ENCODE measurements at regions not wholly inside any gene's neighbourhood (a gene's known extent, or its start where the extent isn't known, plus 50 kb on each side); places are given as distances from the start of the nearest gene placed in this dataset.

DNA sequence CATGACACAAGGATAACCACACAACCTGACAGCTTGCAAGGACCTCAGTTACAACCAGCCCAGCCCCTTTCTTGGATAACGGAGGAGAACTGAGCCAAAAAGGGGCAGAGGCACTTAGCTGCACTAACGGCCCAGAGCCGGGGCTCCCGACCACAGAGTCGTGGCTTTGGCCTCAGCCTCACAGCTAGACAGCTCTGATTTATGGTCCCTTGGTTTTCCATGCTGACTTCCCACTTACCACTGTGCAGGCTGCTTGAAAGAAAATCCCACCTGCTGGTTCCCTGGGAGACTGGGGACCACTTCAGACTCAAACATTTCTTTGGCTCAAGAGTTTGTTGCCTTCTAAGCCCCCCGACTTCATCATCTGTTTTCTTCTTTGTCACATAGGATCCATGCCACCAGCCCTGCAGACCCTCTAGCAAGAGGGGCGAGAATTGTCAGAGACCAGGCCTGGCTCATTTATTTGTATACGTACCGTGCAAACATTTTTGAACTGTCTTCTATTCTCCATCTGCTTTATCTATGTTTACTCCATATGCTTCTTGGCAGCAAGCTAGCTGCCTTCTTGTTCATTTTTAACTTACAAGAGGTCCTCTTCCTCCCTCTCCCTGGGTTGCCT is 352.6 kb upstream of the MYT1L start:
- Histone ChIP-seq H3K9me3 (ENCODE audit: control insufficient read depth, insufficient read depth, low read length) (peaks cover 18% of the 10 kb centered on the region), H3K14ac (replicated peaks; ENCODE audit: low read depth, low read length) (no peak overlapping the region), H3K9me1 (ENCODE audit: insufficient read depth, low read length) (no peaks in the 10 kb centered on the region), H3K4me2 (ENCODE audit: low read depth, low read length) (no peak overlapping the region), H3K18ac (ENCODE audit: low read depth, low read length) (no peak overlapping the region), H2AK9ac (replicated peaks; ENCODE audit: low read depth, low read length, poor library complexity) (no peak overlapping the region), H3K9ac (ENCODE audit: low read depth, low read length) (no peak overlapping the region), H2AFZ (replicated peaks; ENCODE audit: low read length, poor library complexity) (no peak overlapping the region), H2AK5ac (ENCODE audit: low read depth, low read length) (no peak overlapping the region), H2BK15ac (ENCODE audit: low read depth, low read length) (no peak overlapping the region), H4K8ac (ENCODE audit: low read depth in 2 of 2, low read length in 2 of 2) (no peak overlapping the region), H3K36me3 (ENCODE audit: control insufficient read depth, insufficient read depth, low read length) (no peaks in the 10 kb centered on the region), H3K23ac (ENCODE audit: low read depth, low read length) (no peak overlapping the region), H3K56ac (ENCODE audit: extremely low read depth, insufficient read depth, low read length) (no peak overlapping the region), H3K79me1 (ENCODE audit: low read depth in 1 of 2, low read length in 2 of 2) (no peaks in the 10 kb centered on the region), H3K4ac (ENCODE audit: low read depth, low read length) (no peak overlapping the region), H2BK120ac (ENCODE audit: low read depth, low read length) (no peak overlapping the region), H2BK20ac (ENCODE audit: low read depth, low read length) (no peak overlapping the region), H3K4me3 (ENCODE audit: insufficient read depth, low read depth, low read length) (no peak overlapping the region), H4K5ac (ENCODE audit: low read depth, low read length) (no peak overlapping the region), H3K4me1 (ENCODE audit: control insufficient read depth, insufficient read depth, low read length) (no peaks in the 10 kb centered on the region), H3K27me3 (ENCODE audit: control insufficient read depth, insufficient read depth, low read length) (no peaks in the 10 kb centered on the region), H3K27ac (ENCODE audit: insufficient read depth, low read length) (no peak overlapping the region), H4K91ac (ENCODE audit: insufficient read depth, low read depth, low read length) (no peak overlapping the region), H2BK5ac (ENCODE audit: low read depth, low read length, poor library complexity, severe bottlenecking) (no peak overlapping the region), H4K20me1 (ENCODE audit: insufficient read depth, low read length) (no peaks in the 10 kb centered on the region)
- DNase-seq (no peak), ATAC-seq (ENCODE audit: low read depth) (no peak)
- intact Hi-C loops (cut with micrococcal nuclease) (no loop called here), in situ Hi-C loops (cut with MboI; ENCODE audit: low sequenced_read_pairs) (no loop called here), dilution Hi-C loops (cut with HindIII; ENCODE audit: low sequenced_read_pairs, unreplicated experiment) (no loop called here)
- TF ChIP-seq MAZ (IDR thresholded peaks at IDR 0.05; ENCODE audit: borderline replicate concordance, low read depth, low read length) (no peak), CHD1 (IDR thresholded peaks at IDR 0.05; ENCODE audit: low read depth, low read length) (no peak), MXI1 (IDR thresholded peaks at IDR 0.05; ENCODE audit: borderline replicate concordance, low read depth, low read length) (no peak), RCOR1 (IDR thresholded peaks at IDR 0.05; ENCODE audit: insufficient replicate concordance, low read length) (no peak), MAFK (IDR thresholded peaks at IDR 0.05; ENCODE audit: low read depth, low read length) (no peak), RFX5 (IDR thresholded peaks at IDR 0.05; ENCODE audit: low read depth, low read length) (no peak), BHLHE40 (IDR thresholded peaks at IDR 0.05; ENCODE audit: low read depth, low read length) (no peak), FOS (IDR thresholded peaks at IDR 0.05; ENCODE audit: low read depth, low read length) (no peak), POLR2A (IDR thresholded peaks at IDR 0.05; ENCODE audit: low read depth, low read length) (no peak), NFE2L2 (IDR thresholded peaks at IDR 0.05; ENCODE audit: low read depth, low read length) (no peak), CEBPB (IDR thresholded peaks at IDR 0.05; ENCODE audit: low read depth, low read length) (no peak), SMC3 (IDR thresholded peaks at IDR 0.05; ENCODE audit: low read depth, low read length) (no peak), RAD21 (IDR thresholded peaks at IDR 0.05; ENCODE audit: low read length) (no peak)
- TF ChIP-seq, protein P1, sequence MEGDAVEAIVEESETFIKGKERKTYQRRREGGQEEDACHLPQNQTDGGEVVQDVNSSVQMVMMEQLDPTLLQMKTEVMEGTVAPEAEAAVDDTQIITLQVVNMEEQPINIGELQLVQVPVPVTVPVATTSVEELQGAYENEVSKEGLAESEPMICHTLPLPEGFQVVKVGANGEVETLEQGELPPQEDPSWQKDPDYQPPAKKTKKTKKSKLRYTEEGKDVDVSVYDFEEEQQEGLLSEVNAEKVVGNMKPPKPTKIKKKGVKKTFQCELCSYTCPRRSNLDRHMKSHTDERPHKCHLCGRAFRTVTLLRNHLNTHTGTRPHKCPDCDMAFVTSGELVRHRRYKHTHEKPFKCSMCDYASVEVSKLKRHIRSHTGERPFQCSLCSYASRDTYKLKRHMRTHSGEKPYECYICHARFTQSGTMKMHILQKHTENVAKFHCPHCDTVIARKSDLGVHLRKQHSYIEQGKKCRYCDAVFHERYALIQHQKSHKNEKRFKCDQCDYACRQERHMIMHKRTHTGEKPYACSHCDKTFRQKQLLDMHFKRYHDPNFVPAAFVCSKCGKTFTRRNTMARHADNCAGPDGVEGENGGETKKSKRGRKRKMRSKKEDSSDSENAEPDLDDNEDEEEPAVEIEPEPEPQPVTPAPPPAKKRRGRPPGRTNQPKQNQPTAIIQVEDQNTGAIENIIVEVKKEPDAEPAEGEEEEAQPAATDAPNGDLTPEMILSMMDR (conservative IDR thresholded peaks at IDR 0.05; ENCODE audit: low read depth, low read length), result no peak
- TF ChIP-seq, protein P2, sequence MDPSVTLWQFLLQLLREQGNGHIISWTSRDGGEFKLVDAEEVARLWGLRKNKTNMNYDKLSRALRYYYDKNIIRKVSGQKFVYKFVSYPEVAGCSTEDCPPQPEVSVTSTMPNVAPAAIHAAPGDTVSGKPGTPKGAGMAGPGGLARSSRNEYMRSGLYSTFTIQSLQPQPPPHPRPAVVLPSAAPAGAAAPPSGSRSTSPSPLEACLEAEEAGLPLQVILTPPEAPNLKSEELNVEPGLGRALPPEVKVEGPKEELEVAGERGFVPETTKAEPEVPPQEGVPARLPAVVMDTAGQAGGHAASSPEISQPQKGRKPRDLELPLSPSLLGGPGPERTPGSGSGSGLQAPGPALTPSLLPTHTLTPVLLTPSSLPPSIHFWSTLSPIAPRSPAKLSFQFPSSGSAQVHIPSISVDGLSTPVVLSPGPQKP (IDR thresholded peaks at IDR 0.05; ENCODE audit: borderline replicate concordance, low read depth, low read length), result no peak
- TF ChIP-seq, protein P3, sequence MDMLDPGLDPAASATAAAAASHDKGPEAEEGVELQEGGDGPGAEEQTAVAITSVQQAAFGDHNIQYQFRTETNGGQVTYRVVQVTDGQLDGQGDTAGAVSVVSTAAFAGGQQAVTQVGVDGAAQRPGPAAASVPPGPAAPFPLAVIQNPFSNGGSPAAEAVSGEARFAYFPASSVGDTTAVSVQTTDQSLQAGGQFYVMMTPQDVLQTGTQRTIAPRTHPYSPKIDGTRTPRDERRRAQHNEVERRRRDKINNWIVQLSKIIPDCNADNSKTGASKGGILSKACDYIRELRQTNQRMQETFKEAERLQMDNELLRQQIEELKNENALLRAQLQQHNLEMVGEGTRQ (IDR thresholded peaks at IDR 0.05; ENCODE audit: low read depth, low read length), result no peak
- ChIA-PET POLR2A (ENCODE audit: unreplicated experiment) (no interaction called here), CTCF (no interaction called here)
- 0% methylated on average over 3 of the region's 9 CpGs; no CpG with 5 or more reads in 1 of the 2 experiments for whole genome bisulfite sequencing, 2 experiments (ENCODE audit: extremely low coverage in 2 of 2, insufficient read length in 1 of 2)
- BruUV-seq (replicated peaks), result no TSS peak
